Suprapubic skin (tissue), 3 donors: ENCODE measurements at regions not wholly inside any gene's neighbourhood (a gene's known extent, or its start where the extent isn't known, plus 50 kb on each side); places are given as distances from the start of the nearest gene placed in this dataset.

Experiments used
- CTCF ChIP-seq, 2 donors: fragments of 200-600 bp in 1 of 2; fragments of 450-650 bp in 1 of 2; sonication (generic) in 1 of 2; IDR thresholded peaks; one replicate each; pipeline ENCODE4 v1.5.1; 2016 to 2019; ENCODE audit warnings: antibody characterized with exemption in 2 of 2, mild to moderate bottlenecking in 1 of 2, moderate library complexity in 1 of 2
- POLR2A ChIP-seq, 2 donors: fragments of 450-650 bp; IDR thresholded peaks; one replicate each; pipeline ENCODE4 v1.6.1; 2017; ENCODE audit warnings: antibody characterized with exemption in 2 of 2, mild to moderate bottlenecking in 2 of 2, moderate library complexity in 2 of 2

- TF ChIP-seq CTCF (IDR thresholded peaks at IDR 0.05) (no peak), POLR2A (IDR thresholded peaks at IDR 0.05) (no peak)
Measured at GRCh38 chr20:4633379-4633778, 52.9 kb upstream of the PRNP start.
